PC-9 (cell line): ENCODE measurements at regions not wholly inside any gene's neighbourhood (a gene's known extent, or its start where the extent isn't known, plus 50 kb on each side); places are given as distances from the start of the nearest gene placed in this dataset.

Experiments
- EZH2 ChIP-seq: fragments of 200-600 bp; sonication (generic); IDR thresholded peaks from 2 replicates; pipeline ENCODE4 v1.8.0; 2017; ENCODE audit warnings: antibody characterized with exemption, low read depth
- TF ChIP-seq, protein P1 (sequence below): fragments of 200-600 bp; sonication (generic); conservative IDR thresholded peaks from 2 replicates; pipeline ENCODE4 v1.6.1; 2017; ENCODE audit warnings: mixed run types, antibody characterized with exemption, mild to moderate bottlenecking, moderate library complexity

DNA sequence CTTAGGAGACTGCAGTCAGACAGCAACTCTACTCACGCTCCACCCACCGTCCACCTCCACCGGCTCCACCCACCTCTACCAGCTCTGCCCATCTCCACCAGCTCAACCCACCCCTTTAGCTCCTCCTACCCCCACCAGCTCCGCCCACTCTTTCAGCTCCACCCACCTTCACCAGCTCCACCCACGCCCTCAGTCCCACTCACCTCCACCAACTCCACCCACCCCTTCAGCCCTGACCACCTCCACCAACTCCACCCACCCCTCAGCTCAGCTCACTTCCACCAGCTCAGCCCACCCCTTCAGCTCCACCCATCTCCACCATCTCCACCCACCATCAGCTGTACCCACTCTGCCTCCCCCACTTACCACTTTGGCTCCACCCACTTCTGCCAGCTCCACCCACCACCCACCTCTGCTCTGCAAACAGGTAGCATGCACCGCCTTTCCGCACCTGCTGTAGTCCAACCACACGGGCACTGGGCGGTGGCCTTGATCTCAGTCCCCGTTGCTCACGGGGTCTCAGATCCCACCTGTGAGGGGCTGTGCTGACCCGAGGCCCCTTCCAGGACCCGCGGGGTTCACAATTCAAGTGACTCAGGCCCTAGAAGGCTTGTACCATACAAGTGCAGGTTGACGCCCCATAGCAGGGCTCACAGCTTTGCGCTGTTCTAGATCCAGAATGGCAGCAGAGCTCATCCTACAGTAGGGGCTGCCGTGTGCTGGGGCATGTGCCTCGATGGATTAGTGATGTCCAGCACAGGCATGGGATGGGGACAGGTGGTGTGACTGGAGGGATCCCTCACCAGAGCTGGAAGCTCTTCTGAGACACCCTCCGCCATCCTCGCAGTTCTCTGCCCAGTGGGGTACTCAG lies 77.2 kb upstream of the OTOS start:
- TF ChIP-seq, protein P1, sequence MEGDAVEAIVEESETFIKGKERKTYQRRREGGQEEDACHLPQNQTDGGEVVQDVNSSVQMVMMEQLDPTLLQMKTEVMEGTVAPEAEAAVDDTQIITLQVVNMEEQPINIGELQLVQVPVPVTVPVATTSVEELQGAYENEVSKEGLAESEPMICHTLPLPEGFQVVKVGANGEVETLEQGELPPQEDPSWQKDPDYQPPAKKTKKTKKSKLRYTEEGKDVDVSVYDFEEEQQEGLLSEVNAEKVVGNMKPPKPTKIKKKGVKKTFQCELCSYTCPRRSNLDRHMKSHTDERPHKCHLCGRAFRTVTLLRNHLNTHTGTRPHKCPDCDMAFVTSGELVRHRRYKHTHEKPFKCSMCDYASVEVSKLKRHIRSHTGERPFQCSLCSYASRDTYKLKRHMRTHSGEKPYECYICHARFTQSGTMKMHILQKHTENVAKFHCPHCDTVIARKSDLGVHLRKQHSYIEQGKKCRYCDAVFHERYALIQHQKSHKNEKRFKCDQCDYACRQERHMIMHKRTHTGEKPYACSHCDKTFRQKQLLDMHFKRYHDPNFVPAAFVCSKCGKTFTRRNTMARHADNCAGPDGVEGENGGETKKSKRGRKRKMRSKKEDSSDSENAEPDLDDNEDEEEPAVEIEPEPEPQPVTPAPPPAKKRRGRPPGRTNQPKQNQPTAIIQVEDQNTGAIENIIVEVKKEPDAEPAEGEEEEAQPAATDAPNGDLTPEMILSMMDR = no peak
- TF ChIP-seq EZH2 = no peak
